ENCODE measurements at regions not wholly inside any gene's neighbourhood (a gene's known extent, or its start where the extent isn't known, plus 50 kb on each side); places are given as distances from the start of the nearest gene placed in this dataset.

GRCh38 chr18:22080035-22080434 lies 89.4 kb upstream of the GATA6 start (continued):
- TF ChIP-seq MEF2A (IDR thresholded peaks at IDR 0.05; ENCODE audit: insufficient read depth, low read depth, low read length) (no peak), CHD1 (IDR thresholded peaks at IDR 0.05; ENCODE audit: low read depth, low read length) (no peak), CREM (IDR thresholded peaks at IDR 0.05; ENCODE audit: low read depth) (no peak), MYB (IDR thresholded peaks at IDR 0.05; ENCODE audit: borderline replicate concordance, low read depth, low read length) (no peak), DPF2 (IDR thresholded peaks at IDR 0.05) (no peak), ATF7 (IDR thresholded peaks at IDR 0.05; ENCODE audit: low read depth) (no peak), JUND (IDR thresholded peaks at IDR 0.05; ENCODE audit: low read depth, low read length) (no peak), TAF1 (IDR thresholded peaks at IDR 0.05; ENCODE audit: borderline replicate concordance, low read depth, low read length) (no peak), TARDBP (IDR thresholded peaks at IDR 0.05; ENCODE audit: borderline replicate concordance) (no peak)

GRCh38 chr18:22082408-22082807 lies 87.0 kb upstream of the GATA6 start:
- H3K79me2 ChIP-seq (ENCODE audit: control insufficient read depth, insufficient read depth, low read length), result no peaks in the 10 kb centered on the region
- H3K9me3 ChIP-seq (replicated peaks; ENCODE audit: control insufficient read depth, insufficient read depth, low read length), result no peaks in the 10 kb centered on the region
- ATAC-seq (no peak), DNase-seq (ENCODE audit: low read depth, low spot score) (no peak), FAIRE-seq (no peak)
- no peaks in the 10 kb centered on the region for H3K27me3 ChIP-seq (replicated peaks in 1 of 2; ENCODE audit: control insufficient read depth in 2 of 2, insufficient read depth in 2 of 2, low read length in 1 of 2)
- intact Hi-C loops (cut with micrococcal nuclease; ENCODE audit: unreplicated experiment) (no loop called here), in situ Hi-C loops (cut with MboI) (no loop called here)
- H3K4me2 ChIP-seq (ENCODE audit: control insufficient read depth, insufficient read depth), result no peak overlapping the region
- 85% methylated on average over 14 of the region's 14 CpGs for WGBS (ENCODE audit: insufficient coverage, insufficient replicate concordance, low lambda C conversion rate, missing lambda C conversion rate)
- H2AFZ ChIP-seq (ENCODE audit: control insufficient read depth, low read depth, low read length), result no peak overlapping the region
- ChIA-PET RAD21 (ENCODE audit: unreplicated experiment) (no interaction called here), POLR2A (no interaction called here), SMC1A (ENCODE audit: uncharacterized antibody, unreplicated experiment) (no interaction called here), CTCF (no interaction called here)
- no peak overlapping the region for H3K27ac ChIP-seq (ENCODE audit: control insufficient read depth, insufficient read depth)
- no peak overlapping the region for H3K9ac ChIP-seq (ENCODE audit: control insufficient read depth, insufficient read depth, low read length)
- TF ChIP-seq ZNF274 (IDR thresholded peaks at IDR 0.05; ENCODE audit: insufficient read depth, insufficient read length), result no peak
- TF ChIP-seq ESRRA (IDR thresholded peaks at IDR 0.05; ENCODE audit: low read length), result no peak
- no peaks in the 10 kb centered on the region for H4K20me1 ChIP-seq (ENCODE audit: control insufficient read depth, insufficient read depth)
- H3K4me3 ChIP-seq, result no peak overlapping the region
- H3K4me1 ChIP-seq (ENCODE audit: control insufficient read depth, insufficient read depth, low read length), result no peaks in the 10 kb centered on the region
- BruUV-seq (replicated peaks), result no TSS peak
- H3K36me3 ChIP-seq (ENCODE audit: control insufficient read depth in 2 of 2, insufficient read depth in 2 of 2, low read length in 1 of 2), result no peaks in the 10 kb centered on the region
